KOPT-K1 (cell line): ENCODE measurements at regions not wholly inside any gene's neighbourhood (a gene's known extent, or its start where the extent isn't known, plus 50 kb on each side); places are given as distances from the start of the nearest gene placed in this dataset.
"Not testable (repeated sequence)": the region's sequence is repeated elsewhere in the genome, so short reads cannot be mapped to it uniquely, and the experiment has no call there.

Source experiments
- H3K27ac ChIP-seq: fragments of 200-600 bp; sonication (generic); 2 replicates; pipeline ENCODE4 v1.5.1; 2016; ENCODE audit warnings: antibody characterized with exemption, mild to moderate bottlenecking, low read depth, low read length; ENCODE audit not compliant: poor library complexity, severe bottlenecking
- H3K36me3 ChIP-seq: fragments of 200-600 bp; sonication (generic); 2 replicates; pipeline ENCODE4 v1.5.1; 2017; ENCODE audit warnings: antibody characterized with exemption, mild to moderate bottlenecking, low read length, moderate library complexity; ENCODE audit not compliant: insufficient read depth
- H3K9me3 ChIP-seq: fragments of 200-600 bp; sonication (generic); 2 replicates; pipeline ENCODE4 v1.5.1; 2017; ENCODE audit warnings: antibody characterized with exemption, low read length, mild to moderate bottlenecking; ENCODE audit not compliant: insufficient read depth, poor library complexity, severe bottlenecking

- H3K27ac ChIP-seq = no peak overlapping the region
- H3K9me3 ChIP-seq = no peaks in the 10 kb centered on the region
- H3K36me3 ChIP-seq = no peaks in the 10 kb centered on the region
Observed at GRCh38 chr13:67390462-67391086, 160.4 kb upstream of the PCDH9 start.

- no peaks in the 10 kb centered on the region for H3K36me3 ChIP-seq
- no peaks in the 10 kb centered on the region for H3K9me3 ChIP-seq
- no peak overlapping the region for H3K27ac ChIP-seq
Observed at GRCh38 chr13:67389171-67389570, 159.0 kb upstream of the PCDH9 start.

- not testable (repeated sequence) for H3K36me3 ChIP-seq, H3K9me3 ChIP-seq, H3K27ac ChIP-seq
Observed at GRCh38 chr13:67383109-67383757, 153.1 kb upstream of the PCDH9 start.

- Histone ChIP-seq H3K27ac (no peak overlapping the region), H3K36me3 (no peaks in the 10 kb centered on the region), H3K9me3 (no peaks in the 10 kb centered on the region)
Observed at GRCh38 chr13:67377919-67378318, 147.8 kb upstream of the PCDH9 start.

- H3K27ac ChIP-seq = no peak overlapping the region
Observed at GRCh38 chr13:67374391-67374790, 144.3 kb upstream of the PCDH9 start.

GRCh38 chr13:67372868-67373464, 142.8 kb upstream of the PCDH9 start:
- Histone ChIP-seq H3K36me3 (no peaks in the 10 kb centered on the region), H3K9me3 (no peaks in the 10 kb centered on the region), H3K27ac (no peak overlapping the region)

More at GRCh38 chr13:67374391-67374790, 144.3 kb upstream of the PCDH9 start:
- Histone ChIP-seq H3K36me3 (no peaks in the 10 kb centered on the region), H3K9me3 (no peaks in the 10 kb centered on the region)

GRCh38 chr13:67369895-67370660, 139.9 kb upstream of the PCDH9 start:
- H3K27ac ChIP-seq = no peak overlapping the region
- no peaks in the 10 kb centered on the region for H3K9me3 ChIP-seq
- no peaks in the 10 kb centered on the region for H3K36me3 ChIP-seq

GRCh38 chr13:67367399-67367798, 137.3 kb upstream of the PCDH9 start:
- no peak overlapping the region for H3K27ac ChIP-seq

GRCh38 chr13:67366533-67366932, 136.4 kb upstream of the PCDH9 start:
- Histone ChIP-seq H3K27ac (no peak overlapping the region), H3K9me3 (no peaks in the 10 kb centered on the region), H3K36me3 (no peaks in the 10 kb centered on the region)

More at GRCh38 chr13:67367399-67367798, 137.3 kb upstream of the PCDH9 start:
- Histone ChIP-seq H3K36me3 (no peaks in the 10 kb centered on the region), H3K9me3 (no peaks in the 10 kb centered on the region)

GRCh38 chr13:67355812-67356476, 125.8 kb upstream of the PCDH9 start:
- Histone ChIP-seq H3K27ac (no peak overlapping the region), H3K9me3 (no peaks in the 10 kb centered on the region), H3K36me3 (no peaks in the 10 kb centered on the region)

GRCh38 chr13:67353941-67354340, 123.8 kb upstream of the PCDH9 start:
- no peaks in the 10 kb centered on the region for H3K36me3 ChIP-seq
- no peaks in the 10 kb centered on the region for H3K9me3 ChIP-seq
- peak overlapping the region; percentile 13 for H3K27ac ChIP-seq

- Histone ChIP-seq H3K27ac (no peak overlapping the region), H3K9me3 (no peaks in the 10 kb centered on the region), H3K36me3 (no peaks in the 10 kb centered on the region)
Observed at GRCh38 chr13:67353031-67353430, 122.9 kb upstream of the PCDH9 start.

- Histone ChIP-seq H3K27ac (no peak overlapping the region), H3K9me3 (peaks cover 4% of the 10 kb centered on the region), H3K36me3 (no peaks in the 10 kb centered on the region)
Observed at GRCh38 chr13:67351909-67352308, 121.8 kb upstream of the PCDH9 start.

GRCh38 chr13:67351114-67351513, 121.0 kb upstream of the PCDH9 start:
- no peaks in the 10 kb centered on the region for H3K36me3 ChIP-seq
- no peak overlapping the region for H3K27ac ChIP-seq
- peaks cover 4% of the 10 kb centered on the region for H3K9me3 ChIP-seq

- peaks cover 4% of the 10 kb centered on the region for H3K9me3 ChIP-seq
- H3K36me3 ChIP-seq = no peaks in the 10 kb centered on the region
- no peak overlapping the region for H3K27ac ChIP-seq
Observed at GRCh38 chr13:67343777-67344176, 113.6 kb upstream of the PCDH9 start.
